IPS DF 4.7 (cell line): ENCODE measurements at regions not wholly inside any gene's neighbourhood (a gene's known extent, or its start where the extent isn't known, plus 50 kb on each side); places are given as distances from the start of the nearest gene placed in this dataset.

Experiments
- DNase-seq: peaks from one replicate; pipeline ENCODE4 v3.0.0-alpha.2; 2013; ENCODE audit warnings: low spot score; ENCODE audit errors: extremely low read depth

DNA sequence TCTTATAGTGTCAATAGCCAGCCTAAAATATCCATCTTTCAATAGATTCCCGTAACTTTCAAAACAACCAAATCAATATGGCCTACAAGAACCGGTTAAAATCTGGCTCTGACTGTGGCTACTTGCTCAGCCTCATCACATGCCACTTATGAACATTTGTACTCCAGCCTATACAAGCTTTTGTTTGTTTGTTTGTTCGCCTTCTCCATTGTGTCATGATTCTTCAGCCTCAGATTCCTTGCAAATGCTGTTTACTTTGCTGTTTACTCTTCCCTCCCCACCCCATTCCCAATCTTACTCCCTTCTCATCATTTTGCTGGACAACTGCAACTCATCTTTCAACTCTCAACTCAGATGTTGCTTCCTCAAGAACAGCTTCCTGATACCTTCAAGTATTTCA, 161.2 kb downstream of the CAPZA3 start:
- DNase-seq: no peak

DNA sequence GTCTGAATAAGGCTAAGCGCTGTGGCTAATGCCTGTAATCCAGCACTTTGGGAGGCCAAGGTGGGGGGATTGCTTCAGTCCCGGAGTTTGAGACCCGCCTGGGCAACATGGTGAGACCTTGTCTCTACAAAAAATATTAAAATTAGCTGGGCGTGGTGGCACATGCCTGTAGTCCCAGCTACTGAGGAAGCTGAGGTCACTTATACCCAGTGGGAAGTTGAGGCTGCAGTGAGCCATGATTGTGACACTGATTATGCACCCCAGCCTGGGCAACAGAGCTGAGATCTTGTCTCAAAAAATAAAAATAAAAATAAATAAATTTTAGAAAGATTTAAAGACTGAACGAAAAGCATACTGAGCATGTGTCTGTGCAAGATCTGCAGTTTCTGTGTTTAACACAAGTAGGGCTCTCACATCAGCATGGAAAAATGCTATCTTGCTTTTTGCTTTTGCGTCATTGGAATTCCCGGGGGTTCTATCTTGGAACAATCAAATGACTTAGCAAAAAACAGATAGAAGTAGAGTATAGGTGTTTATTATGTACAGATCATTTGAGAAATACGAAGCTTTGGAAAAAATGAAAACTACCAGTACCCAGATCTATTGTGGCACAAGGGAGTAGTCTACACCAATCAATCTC, 161.9 kb downstream of the CAPZA3 start:
- DNase-seq: no peak

DNA sequence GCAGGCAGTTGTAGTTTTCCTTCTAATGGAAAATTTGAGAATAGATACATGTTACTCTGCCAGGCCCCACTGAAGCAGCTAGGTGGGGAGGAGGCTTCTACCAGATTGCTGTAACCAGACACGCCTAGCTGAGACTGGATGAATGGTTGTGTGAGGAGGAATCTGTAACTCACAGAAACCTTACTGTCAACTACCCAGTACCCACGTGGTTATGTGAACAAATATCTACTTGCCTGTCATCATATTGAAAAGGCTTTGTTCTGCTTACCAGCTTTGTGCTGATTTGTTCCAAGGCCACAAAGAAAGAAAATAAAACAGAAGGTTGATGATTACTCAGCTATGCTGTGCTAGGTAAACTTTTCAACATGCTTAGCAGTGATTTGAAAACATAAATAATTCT, 167.2 kb downstream of the CAPZA3 start:
- no peak for DNase-seq

DNA sequence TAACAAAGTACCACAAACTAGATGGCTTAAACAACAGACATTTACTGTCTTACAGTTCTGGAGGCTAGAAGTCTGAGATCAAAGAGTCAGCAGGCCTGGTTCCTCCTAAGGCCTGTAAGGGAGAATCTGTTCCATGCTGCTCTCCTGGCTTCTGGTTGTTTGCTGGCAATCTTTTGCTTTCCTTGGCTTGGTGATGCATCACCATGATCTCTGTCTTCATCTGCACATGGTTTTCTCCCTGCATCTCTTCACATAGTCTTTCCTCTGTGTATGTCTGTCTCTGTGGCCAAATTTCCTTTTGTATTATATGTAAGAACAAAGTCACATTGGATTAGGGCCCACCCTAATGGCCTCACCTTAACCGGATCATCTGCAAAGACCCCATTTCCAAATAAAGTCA, 168.5 kb downstream of the CAPZA3 start:
- no peak for DNase-seq

DNA sequence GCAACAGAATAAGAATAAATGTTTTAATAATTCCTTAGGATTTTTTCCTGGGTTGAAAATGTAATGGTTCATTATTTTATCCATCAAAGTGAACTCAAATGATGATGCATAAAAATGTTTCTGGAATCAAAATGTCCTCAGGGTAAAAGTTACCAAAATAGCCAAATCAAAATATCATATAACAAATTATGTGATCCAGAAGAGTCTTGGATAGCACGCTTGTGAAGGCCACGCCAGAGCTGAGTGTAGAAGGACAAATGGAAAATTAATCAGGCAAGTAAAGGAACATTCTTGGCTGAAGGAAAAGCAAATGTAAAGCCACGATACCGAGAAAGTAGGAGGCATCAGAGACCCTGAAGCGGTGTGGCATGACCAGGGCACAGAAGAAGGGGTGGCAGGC, 169.2 kb downstream of the CAPZA3 start:
- no peak for DNase-seq

DNA sequence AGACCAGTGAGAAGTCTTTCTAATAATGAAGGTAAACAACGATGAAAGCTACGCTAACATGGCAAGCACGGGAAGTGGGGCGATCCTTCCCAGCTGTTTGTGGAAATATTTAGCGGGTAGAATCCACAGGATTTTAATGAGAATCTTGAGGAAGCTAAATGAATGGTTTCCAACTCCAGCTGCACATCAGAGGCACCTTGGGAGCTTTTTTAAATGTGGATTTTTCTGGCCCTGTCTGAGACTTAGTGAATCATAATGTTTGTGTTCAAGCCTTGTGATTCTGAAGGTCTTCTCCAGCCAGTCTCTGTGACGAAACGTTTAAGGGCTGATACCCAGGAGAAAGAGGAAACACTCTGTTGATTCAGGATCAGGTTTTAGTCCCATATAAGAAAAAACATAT, 169.8 kb downstream of the CAPZA3 start:
- no peak for DNase-seq

DNA sequence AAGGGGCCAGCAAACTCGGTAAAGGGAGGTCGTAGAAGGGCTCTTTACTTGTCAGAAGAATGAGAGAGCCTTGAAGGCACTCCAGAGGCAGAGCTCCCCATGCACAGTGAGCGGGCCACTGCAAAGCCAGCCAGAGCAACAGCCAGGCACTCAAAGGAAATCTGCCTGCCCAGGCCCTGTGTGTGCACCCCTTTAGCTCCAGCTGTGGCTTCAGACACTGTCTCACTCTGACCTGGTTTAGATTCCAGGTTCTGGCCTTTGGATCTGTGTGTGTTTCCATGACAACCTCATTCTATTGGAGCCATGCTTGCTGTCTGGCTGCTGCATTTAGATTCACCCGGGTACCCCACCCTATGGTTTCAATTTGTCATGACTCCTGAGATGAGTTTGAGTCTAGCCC, 170.3 kb downstream of the CAPZA3 start:
- DNase-seq: no peak

DNA sequence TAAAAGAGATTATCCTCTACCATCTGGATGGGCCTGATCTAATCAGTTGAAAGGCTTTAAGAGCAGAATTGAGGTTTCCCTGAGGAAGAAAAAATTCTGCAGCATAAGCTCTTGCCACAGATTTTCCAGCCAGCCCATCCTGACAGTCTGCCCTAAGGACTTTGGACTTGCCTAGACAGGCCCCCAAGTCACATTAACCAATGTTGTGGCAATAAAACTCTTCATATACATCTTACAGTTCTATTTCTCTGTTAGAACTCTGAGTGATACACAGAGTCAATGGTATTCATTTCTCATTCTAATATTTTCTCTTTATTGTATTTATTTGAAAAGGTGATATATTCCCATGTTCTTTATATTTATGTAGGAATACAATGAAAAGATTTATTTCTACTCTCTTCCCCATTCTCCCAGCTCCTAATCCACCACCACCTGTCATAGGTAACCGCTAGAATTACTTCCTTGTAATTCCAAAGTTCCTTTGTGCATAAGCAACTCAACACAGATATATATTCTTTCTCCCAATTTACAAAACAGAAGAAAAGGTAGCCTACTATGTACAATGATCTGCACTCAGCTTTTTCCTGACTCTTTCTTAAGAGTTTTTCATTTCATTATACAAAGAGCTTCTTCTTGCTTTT, 182.1 kb downstream of the CAPZA3 start:
- no peak for DNase-seq

DNA sequence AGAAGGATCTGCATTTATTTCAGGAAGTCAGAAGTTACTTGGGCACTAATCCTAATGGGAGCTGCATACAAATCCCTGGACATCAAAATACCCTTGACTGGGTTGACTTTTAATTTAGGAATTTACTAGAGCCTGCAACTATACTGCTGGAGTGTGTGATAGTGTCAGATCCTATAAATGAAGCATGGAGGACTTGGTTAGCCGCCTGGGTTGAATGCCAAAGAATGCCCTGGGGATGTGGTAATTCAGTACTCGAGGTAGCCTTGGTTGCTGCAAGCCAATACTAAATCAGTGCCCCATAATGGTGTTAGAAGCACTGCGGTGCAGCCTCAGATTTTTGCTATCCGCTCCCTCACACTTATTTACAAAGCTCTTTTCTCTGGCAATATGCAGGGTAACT, 184.9 kb downstream of the CAPZA3 start:
- no peak for DNase-seq

DNA sequence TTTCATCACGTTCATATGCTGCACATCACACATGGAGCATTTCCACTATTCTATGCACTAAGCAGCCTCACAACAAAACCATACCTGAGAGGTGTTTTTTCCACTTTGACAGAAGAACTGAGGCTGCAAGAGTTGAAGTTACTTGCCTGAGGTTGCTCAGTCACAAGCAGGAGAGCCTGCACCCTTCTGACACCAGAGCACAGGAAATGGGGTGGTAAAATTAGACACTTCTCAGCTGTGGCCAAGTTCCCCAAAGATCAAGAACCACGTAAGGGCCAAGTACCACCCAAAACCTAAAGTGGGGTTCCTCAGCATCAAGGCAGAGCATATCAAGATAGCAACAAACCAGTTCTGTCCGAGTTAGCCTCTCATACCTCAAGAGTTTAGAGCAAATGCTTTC, 185.8 kb downstream of the CAPZA3 start:
- no peak for DNase-seq

DNA sequence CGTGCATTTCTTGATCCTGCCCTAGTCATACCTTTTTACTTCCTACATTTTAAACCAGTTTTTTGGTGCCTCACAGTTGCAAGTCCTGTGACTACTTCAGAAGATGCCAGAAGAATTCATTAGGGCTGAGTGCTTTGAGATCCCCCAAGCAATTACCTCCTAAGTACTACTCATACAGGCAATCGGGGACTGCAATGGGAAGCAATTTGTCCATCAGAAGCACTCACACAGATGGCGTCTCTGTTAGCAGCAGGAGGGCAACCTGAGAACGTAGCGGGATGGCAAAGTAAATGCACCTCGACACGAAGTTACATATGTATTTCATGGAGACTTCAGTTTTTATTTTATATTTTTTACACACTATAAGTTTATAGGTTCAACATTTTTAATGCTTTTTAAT, 188.3 kb downstream of the CAPZA3 start:
- DNase-seq: no peak

DNA sequence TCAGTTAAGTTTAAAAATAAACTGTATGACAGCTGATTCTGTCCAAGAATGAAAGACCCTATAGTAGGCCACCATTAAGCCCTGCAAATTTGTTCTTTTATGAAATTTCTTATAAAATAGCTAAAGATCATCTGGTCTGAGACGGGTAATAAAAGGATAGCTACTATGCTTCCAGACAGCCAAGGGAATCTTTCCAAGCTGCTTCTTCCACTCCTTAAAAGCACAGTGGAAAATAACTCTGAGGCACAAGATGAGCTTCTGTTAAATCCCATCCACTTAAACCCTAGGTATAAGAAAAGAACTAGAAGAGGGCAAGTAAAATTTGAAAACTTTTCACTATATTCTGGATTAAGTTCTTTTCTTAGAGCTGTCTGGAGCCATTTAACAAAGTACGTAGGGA, 194.3 kb downstream of the CAPZA3 start:
- DNase-seq: no peak

DNA sequence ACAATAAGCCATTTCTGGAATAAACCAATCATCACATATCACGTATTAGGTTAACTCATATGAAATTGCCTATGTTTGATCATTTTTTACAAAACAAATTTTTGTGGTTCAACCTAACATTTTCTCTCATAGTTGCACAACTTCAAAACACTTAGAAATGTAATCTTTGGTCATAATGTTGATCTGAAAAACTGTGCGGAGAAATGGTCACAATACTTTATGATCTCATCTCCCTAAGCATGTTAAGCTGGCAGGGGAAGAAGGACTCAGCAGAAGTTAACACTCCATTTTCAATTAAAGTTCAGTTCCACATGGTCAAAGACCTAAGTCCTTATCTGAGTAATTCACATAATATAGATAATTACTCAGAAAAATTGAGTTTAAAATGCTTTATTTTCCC, 194.8 kb downstream of the CAPZA3 start:
- DNase-seq: no peak

DNA sequence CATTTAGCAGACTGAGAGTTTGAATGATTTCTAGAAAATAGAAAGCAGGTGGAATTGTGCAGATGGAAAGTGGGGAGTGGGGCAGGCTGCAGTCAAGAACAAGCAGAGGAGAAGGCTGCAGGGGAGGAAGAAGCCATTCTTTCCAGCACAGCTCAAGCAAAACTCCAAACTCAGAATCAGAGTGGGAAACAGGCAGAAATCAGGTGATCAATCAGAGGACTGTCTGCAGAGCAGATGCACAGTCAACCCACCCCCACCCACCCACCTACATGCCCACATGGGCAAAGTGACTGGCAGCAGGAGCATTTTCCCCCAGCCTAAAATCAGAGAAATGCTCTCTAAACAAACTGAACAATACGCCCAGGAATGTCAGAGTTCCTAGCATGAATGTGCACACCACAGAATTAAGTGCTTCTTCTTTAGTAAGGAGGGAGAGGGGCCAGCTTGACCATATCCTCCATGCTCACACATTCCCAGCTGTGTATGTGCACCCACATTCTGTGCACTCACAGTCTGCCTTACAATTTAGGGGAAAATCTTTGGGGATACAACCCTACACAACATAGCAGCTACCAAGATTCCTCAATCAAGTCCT, 194.1 kb upstream of the PLEKHA5 start:
- no peak for DNase-seq

DNA sequence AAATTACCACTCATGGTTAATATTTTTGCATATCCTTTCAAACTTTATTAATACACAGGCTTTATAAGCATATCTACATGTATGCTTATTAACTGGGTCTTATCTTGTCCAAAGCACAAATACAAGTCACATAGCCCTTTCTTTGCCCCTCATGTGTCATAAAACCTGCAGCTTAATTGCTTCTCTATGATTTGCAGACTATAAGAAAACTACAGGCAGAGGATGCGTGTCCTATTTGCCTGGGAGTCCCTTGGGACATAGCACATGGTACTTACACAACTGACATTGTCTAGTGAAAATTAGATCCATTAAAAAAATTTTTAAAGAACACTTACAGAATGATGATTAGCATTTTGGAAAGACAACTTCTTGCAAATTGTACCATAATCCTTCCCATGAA, 190.5 kb upstream of the PLEKHA5 start:
- no peak for DNase-seq

DNA sequence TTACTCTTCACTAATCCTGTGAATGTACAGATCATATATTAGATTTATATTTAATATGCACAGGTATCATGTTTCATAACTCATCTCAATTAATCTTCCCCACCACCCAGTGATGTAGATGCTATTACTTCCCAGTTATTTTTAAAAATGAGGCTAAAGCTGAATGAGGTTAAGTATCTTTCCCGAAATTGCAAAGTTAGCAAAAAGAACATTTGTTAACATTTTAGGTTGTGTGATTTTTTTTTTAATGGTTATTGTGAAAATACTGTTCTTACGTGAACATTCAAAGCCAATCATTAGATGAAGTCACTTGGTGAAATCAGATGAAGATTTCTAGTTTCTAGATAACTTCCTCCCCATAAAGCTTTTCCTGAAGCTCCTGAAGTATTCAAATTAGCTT, 186.9 kb upstream of the PLEKHA5 start:
- no peak for DNase-seq

DNA sequence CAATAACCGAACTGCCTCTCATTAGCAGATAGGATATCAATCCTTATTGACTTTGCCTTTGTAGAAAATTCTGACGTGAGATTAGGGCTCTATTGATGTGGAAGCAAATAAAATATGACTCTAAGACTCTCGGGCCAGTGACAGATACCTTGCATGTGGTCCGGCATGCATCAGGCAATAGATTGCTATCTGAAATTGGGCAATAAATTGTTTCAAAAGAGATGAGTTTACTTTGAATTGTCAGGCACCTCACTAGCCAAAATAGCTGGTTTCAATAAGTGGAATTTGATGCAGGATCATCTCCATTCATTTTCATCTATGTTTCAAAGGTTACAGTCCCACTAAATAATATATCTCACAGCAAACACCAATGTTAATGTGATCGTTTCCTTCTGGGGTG, 186.3 kb upstream of the PLEKHA5 start:
- DNase-seq: no peak

DNA sequence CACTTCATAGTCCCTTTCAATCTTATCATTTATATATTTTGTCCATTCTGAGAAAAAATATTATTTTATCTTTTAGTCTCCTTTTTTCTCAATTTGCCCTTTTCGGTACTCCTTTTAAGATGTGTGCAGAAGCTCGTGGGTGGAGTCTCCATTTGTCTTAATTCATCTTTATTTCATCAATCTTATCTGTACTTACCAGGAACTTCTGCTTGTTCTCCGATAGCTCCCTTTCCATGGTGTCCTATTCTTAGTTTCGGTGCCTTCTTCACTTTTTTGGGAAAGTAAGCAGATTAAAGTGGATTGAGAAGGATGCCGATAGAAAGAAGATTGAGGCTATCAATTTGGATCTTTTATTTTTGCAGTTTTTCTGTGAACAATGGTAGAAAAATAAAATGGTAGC, 183.4 kb upstream of the PLEKHA5 start:
- DNase-seq: no peak

DNA sequence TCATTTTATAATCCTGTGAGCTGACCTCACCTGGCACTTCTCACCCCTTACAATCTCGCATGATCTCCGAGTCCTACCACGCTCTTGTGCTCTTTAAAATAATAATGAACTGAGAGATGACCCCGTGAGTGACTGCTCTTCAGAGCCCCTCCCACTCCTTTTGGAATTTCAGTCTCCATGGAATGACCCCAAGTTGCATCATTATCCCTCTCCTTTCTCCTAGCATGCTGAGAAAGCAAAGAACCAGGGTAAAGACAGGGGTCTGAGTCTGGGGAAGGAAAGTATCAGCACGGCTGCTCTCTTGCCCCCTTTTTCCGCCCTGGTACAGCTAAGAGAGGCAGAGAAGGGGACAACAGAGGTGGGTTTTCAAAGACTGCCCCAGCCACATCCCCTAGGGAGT, 178.3 kb upstream of the PLEKHA5 start:
- no peak for DNase-seq

DNA sequence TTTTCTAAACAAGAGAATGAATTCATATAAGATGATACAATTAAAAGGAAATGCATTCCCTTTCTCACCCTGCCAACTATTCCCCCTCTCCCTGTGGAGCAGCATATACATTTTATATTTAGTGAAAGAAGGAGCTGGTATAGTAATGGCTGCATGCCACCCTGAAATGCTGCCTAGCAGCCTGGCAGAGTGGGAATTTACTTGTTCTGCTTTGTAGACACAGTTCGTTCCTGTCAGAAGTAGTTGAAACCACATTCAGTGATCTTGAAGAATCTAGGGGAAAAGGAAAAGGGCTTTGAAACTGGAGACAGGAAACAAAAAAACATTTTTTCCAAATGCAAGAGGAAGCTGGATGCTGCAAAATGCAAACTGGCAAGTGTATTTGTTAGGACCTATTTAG, 176.0 kb upstream of the PLEKHA5 start:
- no peak for DNase-seq

DNA sequence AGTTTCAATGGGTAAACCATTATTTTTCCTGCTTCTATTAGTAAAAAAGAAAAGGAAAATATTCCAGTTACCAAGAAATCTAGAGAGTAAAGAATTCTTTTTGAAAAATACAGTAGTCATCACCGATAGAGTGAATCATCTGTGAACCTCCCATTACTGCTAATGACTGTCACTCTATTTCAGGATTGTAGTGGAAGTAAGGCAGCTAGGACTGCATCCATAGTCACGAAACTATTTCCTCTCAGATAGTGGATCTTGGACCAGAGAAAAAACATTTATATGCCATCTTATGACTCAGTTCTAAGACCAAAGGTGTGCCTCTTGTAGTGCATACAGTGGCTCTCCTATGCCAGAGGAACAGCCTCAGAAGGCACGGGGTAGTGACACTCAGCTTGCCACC, 173.9 kb upstream of the PLEKHA5 start:
- DNase-seq: no peak

DNA sequence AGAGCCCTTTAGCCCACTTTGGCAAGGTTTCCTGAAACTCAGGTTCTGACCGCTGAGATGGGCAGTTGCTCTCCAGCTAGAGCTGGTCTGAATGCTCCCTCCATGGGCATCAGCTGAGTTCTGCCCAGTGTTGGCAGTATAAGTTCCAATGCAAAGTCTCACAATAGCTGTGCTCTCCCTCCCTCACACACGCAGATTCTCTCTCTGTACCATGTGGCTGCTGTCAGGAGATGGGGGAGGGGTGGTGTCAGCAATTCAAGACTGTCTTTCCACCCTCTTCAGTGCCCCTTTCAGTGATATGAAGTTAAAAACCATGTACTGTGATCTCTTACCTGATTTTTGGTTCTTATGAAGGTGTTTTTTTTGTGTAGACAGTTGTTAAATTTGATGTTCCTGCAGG, 164.3 kb upstream of the PLEKHA5 start:
- DNase-seq: no peak

DNA sequence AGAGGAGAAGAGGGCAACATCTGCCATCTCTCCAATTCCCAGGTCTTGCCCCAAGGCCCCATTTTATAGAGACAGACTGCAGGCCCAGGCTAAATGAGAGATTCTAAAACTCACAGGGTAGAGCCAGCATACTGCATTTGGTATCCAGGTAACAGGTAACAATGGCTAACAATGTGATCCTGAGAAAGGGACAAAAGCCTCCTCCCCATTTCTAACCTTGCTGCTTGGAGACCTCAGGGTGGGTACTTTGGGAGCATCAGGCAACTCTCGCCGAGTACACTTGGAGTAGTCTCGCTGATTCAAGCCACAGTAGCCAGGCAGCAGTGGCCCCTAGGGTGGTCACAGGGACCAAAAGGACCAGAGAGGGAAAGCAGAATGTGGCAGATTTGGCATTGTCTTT, 162.6 kb upstream of the PLEKHA5 start:
- DNase-seq: no peak
